SHP77 treated with DMSO at 0.1 percent for 48 hours (cell line): ENCODE measurements at regions not wholly inside any gene's neighbourhood (a gene's known extent, or its start where the extent isn't known, plus 50 kb on each side); places are given as distances from the start of the nearest gene placed in this dataset.

Source experiments
- DNase-seq: peaks from one replicate; lab custom pipeline; 2025; lab: John Stamatoyannopoulos, UW

GRCh38 chrX:20320461-20321159 is 53.9 kb upstream of the RPS6KA3 start:
- no peak for DNase-seq

- no peak for DNase-seq
These were observed 52.3 kb upstream of the RPS6KA3 start for GRCh38 chrX:20319054-20319453.

GRCh38 chrX:20317873-20318272 is 51.2 kb upstream of the RPS6KA3 start:
- DNase-seq = no peak
